ENCODE measurements at regions not wholly inside any gene's neighbourhood (a gene's known extent, or its start where the extent isn't known, plus 50 kb on each side); places are given as distances from the start of the nearest gene placed in this dataset.

DNA sequence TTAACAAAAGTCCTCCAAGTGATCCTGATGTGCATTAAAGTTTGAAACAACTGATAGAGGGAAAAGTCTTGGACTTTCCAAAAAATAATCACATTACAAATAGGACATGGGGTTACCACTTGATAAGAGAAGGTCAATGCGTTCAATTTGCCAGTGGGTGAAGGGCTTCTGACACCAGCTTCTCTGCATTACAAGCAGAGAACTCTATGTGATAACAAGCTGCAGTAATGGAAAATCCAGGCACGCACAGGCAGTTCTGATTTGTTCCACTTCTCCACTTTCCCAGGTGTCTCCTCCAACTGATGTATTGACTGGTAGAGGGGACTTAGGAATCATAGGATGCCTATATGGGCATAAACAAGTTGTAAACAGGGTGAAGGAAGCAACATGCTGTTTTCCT lies 234.0 kb upstream of the MGAT5 start:
- TF ChIP-seq EZH2phosphoT487 (IDR thresholded peaks at IDR 0.05; ENCODE audit: borderline replicate concordance, low read length) (no peak), CTCF (IDR thresholded peaks at IDR 0.05; ENCODE audit: low read depth, low read length, poor library complexity, severe bottlenecking) (no peak)

Data from DOHH2 (cell line).